ENCODE measurements at regions not wholly inside any gene's neighbourhood (a gene's known extent, or its start where the extent isn't known, plus 50 kb on each side); places are given as distances from the start of the nearest gene placed in this dataset.

- no peak for ATAC-seq
- no peaks in the 10 kb centered on the region for H3K4me1 Mint-ChIP-seq
- WGBS (ENCODE audit: insufficient coverage), result 84% methylated on average over 2 of the region's 2 CpGs
Measured at GRCh38 chr13:87872813-87873212, 201.6 kb downstream of the SLITRK5 start.

GRCh38 chr13:87877477-87877876 is 206.3 kb downstream of the SLITRK5 start:
- 70% methylated on average over 2 of the region's 2 CpGs for whole genome bisulfite sequencing (ENCODE audit: insufficient coverage)
- Mint-ChIP-seq H3K4me1 (no peaks in the 10 kb centered on the region), H3K36me3 (no peaks in the 10 kb centered on the region), H3K27ac (no peak overlapping the region), H3K9me3 (peaks cover 2 to 4% of the 10 kb centered on the region in 2 donors), H3K27me3 (ENCODE audit: low read depth in 2 of 2) (peaks cover 0 to 3% of the 10 kb centered on the region in 2 donors), H3K4me3 (no peak overlapping the region)
- H3K27ac ChIP-seq (ENCODE audit: low read length), result no peak overlapping the region
- no peaks in the 10 kb centered on the region for H3K27me3 ChIP-seq (ENCODE audit: control insufficient read depth, insufficient read depth, low read length)
- intact Hi-C loops (cut with micrococcal nuclease), result no loop called here
- H3K4me3 ChIP-seq (ENCODE audit: low read length), result no peak overlapping the region
- H3K36me3 ChIP-seq (ENCODE audit: control insufficient read depth, insufficient read depth, low read length), result no peaks in the 10 kb centered on the region
- no peak for DNase-seq
- no peak for ATAC-seq
- no peaks in the 10 kb centered on the region for H3K4me1 ChIP-seq (ENCODE audit: control insufficient read depth, insufficient read depth, low read length)
- TF ChIP-seq, protein P1, sequence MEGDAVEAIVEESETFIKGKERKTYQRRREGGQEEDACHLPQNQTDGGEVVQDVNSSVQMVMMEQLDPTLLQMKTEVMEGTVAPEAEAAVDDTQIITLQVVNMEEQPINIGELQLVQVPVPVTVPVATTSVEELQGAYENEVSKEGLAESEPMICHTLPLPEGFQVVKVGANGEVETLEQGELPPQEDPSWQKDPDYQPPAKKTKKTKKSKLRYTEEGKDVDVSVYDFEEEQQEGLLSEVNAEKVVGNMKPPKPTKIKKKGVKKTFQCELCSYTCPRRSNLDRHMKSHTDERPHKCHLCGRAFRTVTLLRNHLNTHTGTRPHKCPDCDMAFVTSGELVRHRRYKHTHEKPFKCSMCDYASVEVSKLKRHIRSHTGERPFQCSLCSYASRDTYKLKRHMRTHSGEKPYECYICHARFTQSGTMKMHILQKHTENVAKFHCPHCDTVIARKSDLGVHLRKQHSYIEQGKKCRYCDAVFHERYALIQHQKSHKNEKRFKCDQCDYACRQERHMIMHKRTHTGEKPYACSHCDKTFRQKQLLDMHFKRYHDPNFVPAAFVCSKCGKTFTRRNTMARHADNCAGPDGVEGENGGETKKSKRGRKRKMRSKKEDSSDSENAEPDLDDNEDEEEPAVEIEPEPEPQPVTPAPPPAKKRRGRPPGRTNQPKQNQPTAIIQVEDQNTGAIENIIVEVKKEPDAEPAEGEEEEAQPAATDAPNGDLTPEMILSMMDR (IDR thresholded peaks at IDR 0.05), result no peak
- H3K9me3 ChIP-seq (ENCODE audit: control insufficient read depth, insufficient read depth, low read length), result no peaks in the 10 kb centered on the region

More at GRCh38 chr13:87872813-87873212, 201.6 kb downstream of the SLITRK5 start:
- no peak overlapping the region for H3K27ac Mint-ChIP-seq
- H3K27me3 Mint-ChIP-seq (ENCODE audit: low read depth in 2 of 2), result no peaks in the 10 kb centered on the region
- H3K27me3 ChIP-seq (ENCODE audit: control insufficient read depth, insufficient read depth, low read length), result no peaks in the 10 kb centered on the region
- H3K4me3 ChIP-seq (ENCODE audit: low read length), result no peak overlapping the region
- no peaks in the 10 kb centered on the region for H3K36me3 ChIP-seq (ENCODE audit: control insufficient read depth, insufficient read depth, low read length)
- no peak overlapping the region for H3K27ac ChIP-seq (ENCODE audit: low read length)
- H3K9me3 ChIP-seq (ENCODE audit: control insufficient read depth, insufficient read depth, low read length), result no peaks in the 10 kb centered on the region
- no peak for DNase-seq
- no peaks in the 10 kb centered on the region for H3K4me1 ChIP-seq (ENCODE audit: control insufficient read depth, insufficient read depth, low read length)
- no peak overlapping the region for H3K4me3 Mint-ChIP-seq
- TF ChIP-seq, protein P1 (IDR thresholded peaks at IDR 0.05), result no peak
- no peaks in the 10 kb centered on the region for H3K36me3 Mint-ChIP-seq
- intact Hi-C loops (cut with micrococcal nuclease), result no loop called here
- H3K9me3 Mint-ChIP-seq, result peaks cover 0 to 2% of the 10 kb centered on the region in 2 donors

GRCh38 chr13:87878706-87879105 is 207.5 kb downstream of the SLITRK5 start:
- H3K27me3 Mint-ChIP-seq (ENCODE audit: low read depth in 2 of 2), result peaks cover 0 to 3% of the 10 kb centered on the region in 2 donors
- DNase-seq (no peak), ATAC-seq (no peak)
- peaks cover 2 to 4% of the 10 kb centered on the region in 2 donors for H3K9me3 Mint-ChIP-seq
- Histone ChIP-seq H3K36me3 (ENCODE audit: control insufficient read depth, insufficient read depth, low read length) (no peaks in the 10 kb centered on the region), H3K4me1 (ENCODE audit: control insufficient read depth, insufficient read depth, low read length) (no peaks in the 10 kb centered on the region), H3K4me3 (ENCODE audit: low read length) (no peak overlapping the region), H3K27ac (ENCODE audit: low read length) (no peak overlapping the region), H3K9me3 (ENCODE audit: control insufficient read depth, insufficient read depth, low read length) (no peaks in the 10 kb centered on the region), H3K27me3 (ENCODE audit: control insufficient read depth, insufficient read depth, low read length) (no peaks in the 10 kb centered on the region)
- H3K36me3 Mint-ChIP-seq, result no peaks in the 10 kb centered on the region
- TF ChIP-seq, protein P1 (IDR thresholded peaks at IDR 0.05), result no peak
- no peak overlapping the region for H3K4me3 Mint-ChIP-seq
- no peak overlapping the region for H3K27ac Mint-ChIP-seq
- H3K4me1 Mint-ChIP-seq, result no peaks in the 10 kb centered on the region
- intact Hi-C loops (cut with micrococcal nuclease), result no loop called here

DNA sequence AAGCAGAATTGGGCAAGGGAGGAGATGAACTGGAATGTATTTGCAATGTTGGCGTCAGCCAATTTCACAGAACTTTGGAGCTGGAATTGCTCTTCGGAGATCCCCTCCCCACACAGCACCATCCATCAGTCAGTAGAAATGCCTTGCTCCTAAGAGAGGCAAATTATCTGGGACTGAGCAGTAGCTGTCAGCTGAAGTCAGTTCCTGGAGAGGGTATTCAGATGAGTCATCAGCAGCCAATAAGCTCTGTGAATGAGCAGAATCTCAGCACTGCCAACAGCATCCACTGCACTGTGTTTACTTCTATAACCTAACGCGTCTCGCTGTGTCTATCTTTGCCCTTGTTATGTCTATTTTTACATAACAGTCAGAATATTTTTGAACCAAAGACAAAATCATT is 213.7 kb downstream of the SLITRK5 start:
- no peaks in the 10 kb centered on the region for H3K36me3 Mint-ChIP-seq
- TF ChIP-seq, protein P1 (IDR thresholded peaks at IDR 0.05), result no peak
- H3K9me3 Mint-ChIP-seq, result peaks cover 1 to 2% of the 10 kb centered on the region in 2 donors
- WGBS (ENCODE audit: insufficient coverage), result 94% methylated on average over 5 of the region's 5 CpGs
- Histone ChIP-seq H3K36me3 (ENCODE audit: control insufficient read depth, insufficient read depth, low read length) (no peaks in the 10 kb centered on the region), H3K9me3 (ENCODE audit: control insufficient read depth, insufficient read depth, low read length) (no peaks in the 10 kb centered on the region), H3K27ac (ENCODE audit: low read length) (no peak overlapping the region), H3K4me3 (ENCODE audit: low read length) (no peak overlapping the region), H3K27me3 (ENCODE audit: control insufficient read depth, insufficient read depth, low read length) (no peaks in the 10 kb centered on the region), H3K4me1 (ENCODE audit: control insufficient read depth, insufficient read depth, low read length) (no peaks in the 10 kb centered on the region)
- no peak for ATAC-seq
- intact Hi-C loops (cut with micrococcal nuclease), result no loop called here
- no peak overlapping the region for H3K4me3 Mint-ChIP-seq
- DNase-seq, result no peak
- no peak overlapping the region for H3K27ac Mint-ChIP-seq
- H3K27me3 Mint-ChIP-seq (ENCODE audit: low read depth in 2 of 2), result peaks cover 0 to 4% of the 10 kb centered on the region in 2 donors
- H3K4me1 Mint-ChIP-seq, result no peaks in the 10 kb centered on the region
